ENCODE measurements at regions not wholly inside any gene's neighbourhood (a gene's known extent, or its start where the extent isn't known, plus 50 kb on each side); places are given as distances from the start of the nearest gene placed in this dataset.

GRCh38 chr15:94743668-94744067 lies 512.3 kb downstream of the MCTP2 start:
- TF ChIP-seq CTCF (IDR thresholded peaks at IDR 0.05) (no peak), POLR2A (IDR thresholded peaks at IDR 0.05) (no peak)

Measured in uterus (tissue), 2 donors.